ENCODE measurements at regions not wholly inside any gene's neighbourhood (a gene's known extent, or its start where the extent isn't known, plus 50 kb on each side); places are given as distances from the start of the nearest gene placed in this dataset.

DNA sequence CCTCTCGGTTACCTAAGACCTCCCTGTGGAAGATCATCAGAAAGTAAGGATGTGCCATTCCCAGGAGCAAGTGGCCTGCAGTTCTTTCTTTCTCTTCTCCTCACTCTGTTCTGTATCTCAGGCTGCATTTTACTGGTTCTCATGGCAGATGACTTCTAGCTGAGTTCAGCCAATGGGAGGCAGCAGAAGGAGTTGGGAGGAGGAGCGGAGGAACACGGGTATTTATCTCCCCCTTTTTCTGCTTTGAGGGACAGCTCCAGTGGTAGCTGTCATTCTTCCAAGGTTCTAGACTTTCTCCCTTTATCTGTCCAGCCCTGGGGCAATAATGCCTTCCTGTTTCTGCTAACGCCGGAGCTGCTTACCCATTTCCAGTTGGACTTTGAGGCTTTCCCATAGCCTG is 339.9 kb downstream of the NR2F2 start:
- no peak for TF ChIP-seq EZH2 (IDR thresholded peaks at IDR 0.05; ENCODE audit: borderline replicate concordance)
- TF ChIP-seq, protein P1, sequence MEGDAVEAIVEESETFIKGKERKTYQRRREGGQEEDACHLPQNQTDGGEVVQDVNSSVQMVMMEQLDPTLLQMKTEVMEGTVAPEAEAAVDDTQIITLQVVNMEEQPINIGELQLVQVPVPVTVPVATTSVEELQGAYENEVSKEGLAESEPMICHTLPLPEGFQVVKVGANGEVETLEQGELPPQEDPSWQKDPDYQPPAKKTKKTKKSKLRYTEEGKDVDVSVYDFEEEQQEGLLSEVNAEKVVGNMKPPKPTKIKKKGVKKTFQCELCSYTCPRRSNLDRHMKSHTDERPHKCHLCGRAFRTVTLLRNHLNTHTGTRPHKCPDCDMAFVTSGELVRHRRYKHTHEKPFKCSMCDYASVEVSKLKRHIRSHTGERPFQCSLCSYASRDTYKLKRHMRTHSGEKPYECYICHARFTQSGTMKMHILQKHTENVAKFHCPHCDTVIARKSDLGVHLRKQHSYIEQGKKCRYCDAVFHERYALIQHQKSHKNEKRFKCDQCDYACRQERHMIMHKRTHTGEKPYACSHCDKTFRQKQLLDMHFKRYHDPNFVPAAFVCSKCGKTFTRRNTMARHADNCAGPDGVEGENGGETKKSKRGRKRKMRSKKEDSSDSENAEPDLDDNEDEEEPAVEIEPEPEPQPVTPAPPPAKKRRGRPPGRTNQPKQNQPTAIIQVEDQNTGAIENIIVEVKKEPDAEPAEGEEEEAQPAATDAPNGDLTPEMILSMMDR (IDR thresholded peaks at IDR 0.05; ENCODE audit: poor library complexity): no peak
- no peak for TF ChIP-seq EZH2phosphoT487 (IDR thresholded peaks at IDR 0.05; ENCODE audit: low read depth, severe bottlenecking, unreplicated experiment)
